ENCODE measurements at regions not wholly inside any gene's neighbourhood (a gene's known extent, or its start where the extent isn't known, plus 50 kb on each side); places are given as distances from the start of the nearest gene placed in this dataset.

- TF ChIP-seq ZNF274 (IDR thresholded peaks at IDR 0.05; ENCODE audit: low read depth, low read length) (no peak), SUZ12 (IDR thresholded peaks at IDR 0.05; ENCODE audit: extremely low read depth, insufficient read depth, insufficient read length) (no peak), YY1 (IDR thresholded peaks at IDR 0.05; ENCODE audit: insufficient read depth, insufficient read length) (no peak)
Observed at GRCh38 chr1:61570191-61570590, 154.8 kb downstream of the TM2D1 start.
